Adrenal gland (tissue), 9 donors: ENCODE measurements at regions not wholly inside any gene's neighbourhood (a gene's known extent, or its start where the extent isn't known, plus 50 kb on each side); places are given as distances from the start of the nearest gene placed in this dataset.

ENCODE experiments used
- DNase-seq, 7 donors: peaks; one replicate each; pipeline ENCODE4 v3.0.0-alpha.2; 2019 to 2020
- H3K27ac ChIP-seq, 5 donors: fragments of 200-600 bp; sonication (generic) in 4 of 5; 1 replicate in 3 of 5; 2 replicates in 2 of 5; pipeline versions ENCODE4 v1.5.1 to v1.8.0; 2016 to 2020; ENCODE audit warnings: mild to moderate bottlenecking in 1 of 5
- H3K27me3 ChIP-seq: fragments of 200-600 bp; 2 replicates; pipeline ENCODE4 v1.8.0; 2021
- H3K36me3 ChIP-seq, 2 donors: fragments of 200-600 bp; replicated peaks in 1 of 2; 1 replicate in 1 of 2; 2 replicates in 1 of 2; pipeline versions ENCODE4 v1.5.1 to v1.8.0; 2018 to 2022
- H3K4me1 ChIP-seq, 2 donors: fragments of 200-600 bp; replicated peaks in 1 of 2; 1 replicate in 1 of 2; 2 replicates in 1 of 2; pipeline versions ENCODE4 v1.5.1 to v1.8.0; 2018 to 2021
- H3K4me3 ChIP-seq, 4 donors: fragments of 200-600 bp; sonication (generic) in 3 of 4; one replicate each; pipeline ENCODE4 v1.5.1; 2016 to 2018
- H3K9me3 ChIP-seq, 3 donors: fragments of 200-600 bp; sonication (generic) in 1 of 3; replicated peaks in 1 of 3; 1 replicate in 2 of 3; 2 replicates in 1 of 3; pipeline versions ENCODE4 v1.5.1 to v1.8.0; 2016 to 2021
- CTCF ChIP-seq, 6 experiments: fragments of 450-650 bp in 4 of 6; fragments of 200-600 bp in 2 of 6; sonication (generic) in 1 of 6; IDR thresholded peaks; 1 replicate in 5 of 6; 2 replicates in 1 of 6; pipeline versions ENCODE4 v1.5.1 to v1.8.0; 2016 to 2021; ENCODE audit warnings: antibody characterized with exemption in 6 of 6, mild to moderate bottlenecking in 2 of 6, moderate library complexity in 1 of 6
- POLR2A ChIP-seq, 2 donors: fragments of 450-650 bp; IDR thresholded peaks; one replicate each; pipeline ENCODE4 v1.6.1; 2017; ENCODE audit warnings: antibody characterized with exemption in 2 of 2, mild to moderate bottlenecking in 2 of 2, moderate library complexity in 1 of 2
- whole genome bisulfite sequencing, 4 donors: extraction: QIAGEN DNeasy Blood & Tissue Kit in 2 of 4; methylation state at CpG; one replicate each; pipeline versions ENCODE4 v1.1.5 to v1.1.7; 2013 to 2017; 5-methylcytosine and 5-hydroxymethylcytosine counted together
- intact Hi-C, 2 donors: fragments of 100-400 bp; cut with DNase I; formaldehyde crosslinking; loops; one replicate each; pipeline versions ENCODE4 v1.14.1 to v1.15.0; 2022 to 2023
- donor health status: healthy with polysubstance abuse.
- donor health status: Bipolar disorder and iron deficiency.
- donor health status: DM: yes; HTN: yes; CAD: no.
- donor health status: DM: no; HTN: no; CAD: no.
- donor health status: DM: no; HTN: no; CAD: no.

- H3K9me3 ChIP-seq, result no peaks in the 10 kb centered on the region
- H3K27me3 ChIP-seq, result no peaks in the 10 kb centered on the region
- no peaks in the 10 kb centered on the region for H3K4me1 ChIP-seq
- no peaks in the 10 kb centered on the region for H3K36me3 ChIP-seq
- intact Hi-C loops, result no loop called here
- H3K4me3 ChIP-seq, result no peak overlapping the region
- TF ChIP-seq POLR2A (IDR thresholded peaks at IDR 0.05) (no peak), CTCF (IDR thresholded peaks at IDR 0.05) (no peak)
- 84 to 94% (median 87%) methylated on average over 5 of the region's 5 CpGs for WGBS, 4 donors
- no peak overlapping the region for H3K27ac ChIP-seq
- DNase-seq, result no peak
These were observed 203.9 kb upstream of the LEF1 start for GRCh38 chr4:108372681-108373080.

- peak in 1 of 7 donors; percentile 16 for DNase-seq
- no peaks in the 10 kb centered on the region for H3K4me1 ChIP-seq
- no peaks in the 10 kb centered on the region for H3K27me3 ChIP-seq
- peak overlapping the region in 1 of 4 donors; percentile 37 for H3K4me3 ChIP-seq
- H3K36me3 ChIP-seq, result no peaks in the 10 kb centered on the region
- H3K9me3 ChIP-seq, result no peaks in the 10 kb centered on the region
- H3K27ac ChIP-seq, result no peak overlapping the region
- intact Hi-C loops, result no loop called here
- 58 to 70% (median 62%) methylated on average over 8 of the region's 8 CpGs for WGBS, 4 donors
- no peak for TF ChIP-seq CTCF (IDR thresholded peaks at IDR 0.05)
These were observed 202.6 kb upstream of the LEF1 start for GRCh38 chr4:108371282-108371681.

- Histone ChIP-seq H3K9me3 (no peaks in the 10 kb centered on the region), H3K4me3 (peak overlapping the region in 1 of 4 donors; percentile 37), H3K27me3 (no peaks in the 10 kb centered on the region), H3K4me1 (no peaks in the 10 kb centered on the region), H3K36me3 (no peaks in the 10 kb centered on the region), H3K27ac (no peak overlapping the region)
- 44 to 61% (median 52%) methylated on average over 20 to 21 of the region's 21 CpGs for WGBS, 4 donors
- peak in 1 of 7 donors; percentile 19 for DNase-seq
- intact Hi-C loops, result no loop called here
- TF ChIP-seq POLR2A (IDR thresholded peaks at IDR 0.05), result no peak
- TF ChIP-seq CTCF (IDR thresholded peaks at IDR 0.05), result no peak
These were observed 201.8 kb upstream of the LEF1 start for GRCh38 chr4:108370291-108371141.

- no peak overlapping the region for H3K4me3 ChIP-seq
- intact Hi-C loops, result no loop called here
- WGBS, 4 donors, result 88 to 92% (median 89%) methylated on average over 5 of the region's 5 CpGs
- H3K9me3 ChIP-seq, result no peaks in the 10 kb centered on the region
- no peak overlapping the region for H3K27ac ChIP-seq
- TF ChIP-seq POLR2A (IDR thresholded peaks at IDR 0.05) (no peak), CTCF (IDR thresholded peaks at IDR 0.05) (no peak)
- no peak for DNase-seq
- no peaks in the 10 kb centered on the region for H3K4me1 ChIP-seq
- no peaks in the 10 kb centered on the region for H3K27me3 ChIP-seq
- no peaks in the 10 kb centered on the region for H3K36me3 ChIP-seq
These were observed 200.4 kb upstream of the LEF1 start for GRCh38 chr4:108369035-108369655.
